Left kidney (tissue), 1 donor: ENCODE measurements at regions not wholly inside any gene's neighbourhood (a gene's known extent, or its start where the extent isn't known, plus 50 kb on each side); places are given as distances from the start of the nearest gene placed in this dataset.
"Not testable (repeated sequence)": the region's sequence is repeated elsewhere in the genome, so short reads cannot be mapped to it uniquely, and the experiment has no call there.

ENCODE experiments used
- DNase-seq: peaks from one replicate; pipeline ENCODE4 v3.0.0-alpha.2; 2013

DNA sequence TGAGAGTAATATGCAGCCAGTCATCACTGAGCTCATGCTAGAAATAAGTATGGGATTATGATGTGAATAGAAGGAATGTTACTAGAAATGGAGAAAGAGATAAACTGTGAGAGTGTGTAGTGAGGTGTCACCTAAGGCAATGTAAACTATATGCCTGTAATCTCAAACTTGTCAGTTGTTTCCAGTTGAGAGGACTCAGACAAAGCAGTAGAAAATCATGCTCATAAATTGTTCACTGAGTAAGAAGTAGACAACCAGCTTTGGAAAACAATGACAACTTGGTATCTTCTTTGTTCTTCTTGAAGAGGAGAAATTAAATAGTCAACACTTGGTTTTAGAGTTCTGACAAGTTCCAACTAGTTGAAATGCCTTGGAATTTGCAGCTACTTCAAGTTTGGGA lies 148.5 kb upstream of the OR4E1 start:
- DNase-seq: no peak

DNA sequence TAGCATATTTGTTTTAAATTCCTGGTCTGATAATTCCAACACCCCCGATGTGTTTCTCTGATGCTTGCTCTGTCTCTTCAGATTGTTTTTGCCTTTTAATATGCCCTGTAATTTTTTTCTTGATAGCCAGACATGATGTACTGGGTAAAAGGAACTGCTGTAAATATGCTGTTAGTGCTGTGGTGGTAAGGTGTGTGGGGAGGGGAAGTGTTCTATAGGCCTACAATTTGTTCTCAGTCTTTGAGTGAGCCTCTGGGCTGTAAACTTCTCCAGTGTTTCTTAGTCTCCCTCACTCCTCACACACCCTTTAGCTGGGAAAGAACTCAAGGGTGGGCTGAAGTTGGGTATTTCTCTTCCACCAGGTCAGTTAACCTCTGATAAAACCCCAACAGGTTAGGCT lies 147.0 kb upstream of the OR4E1 start:
- no peak for DNase-seq

DNA sequence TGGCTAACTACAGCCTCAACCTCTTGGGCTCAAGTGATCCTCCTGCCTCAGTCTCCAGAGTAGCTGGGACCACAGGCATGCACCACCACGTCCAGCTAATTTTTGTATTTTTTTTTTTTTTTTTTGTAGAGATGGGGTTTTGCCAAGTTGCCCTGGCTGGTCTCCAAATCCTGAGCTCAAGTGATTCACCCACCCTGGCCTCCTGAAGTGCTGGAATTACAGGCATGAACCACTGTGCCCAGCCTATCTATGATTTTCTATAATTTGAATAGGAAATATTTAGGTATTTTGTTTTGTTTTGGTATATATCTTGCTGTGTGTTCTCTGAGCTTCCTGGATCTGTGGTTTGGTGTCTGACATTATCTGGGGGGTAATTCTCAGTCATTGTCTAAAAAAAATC lies 146.3 kb upstream of the OR4E1 start:
- DNase-seq: not testable (repeated sequence)

DNA sequence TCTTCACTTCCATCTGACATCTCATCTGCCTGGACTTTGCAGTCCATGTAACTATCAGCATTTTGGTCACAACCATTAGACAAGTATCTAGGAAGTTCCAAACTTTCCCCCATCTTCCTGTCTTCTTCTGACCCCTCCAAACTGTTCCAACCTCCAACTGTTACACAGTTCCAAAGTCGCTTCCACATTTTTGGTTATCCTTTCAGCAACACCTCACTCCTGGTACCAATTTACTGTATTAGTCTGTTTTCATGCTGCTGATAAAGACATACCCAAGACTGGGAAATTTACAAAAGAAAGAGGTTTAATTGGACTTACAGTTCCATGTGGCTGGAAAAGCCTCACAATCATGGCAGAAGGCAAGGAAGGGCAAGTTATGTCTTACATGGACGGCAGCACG lies 143.4 kb upstream of the OR4E1 start:
- DNase-seq: not testable (repeated sequence)

DNA sequence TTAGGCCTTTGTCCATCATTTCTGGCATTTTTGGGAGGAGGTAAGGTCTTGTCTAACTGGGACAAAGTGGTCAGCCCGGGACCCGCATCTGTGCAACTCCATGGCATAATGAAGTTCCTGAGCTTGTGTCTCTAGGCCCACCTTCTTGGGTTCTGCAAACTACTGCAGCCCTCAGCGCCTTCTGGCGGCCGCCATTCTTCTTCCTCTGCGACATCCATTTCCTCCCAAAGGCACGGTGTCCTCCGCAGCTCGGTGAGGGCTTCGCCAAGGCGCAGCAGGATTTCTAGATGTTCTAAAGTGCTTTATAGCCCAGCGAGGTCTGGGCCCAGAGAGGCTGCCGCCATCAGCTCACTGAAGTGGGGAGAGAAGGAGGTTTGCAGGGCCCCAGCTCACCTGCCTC lies 134.4 kb upstream of the OR4E1 start:
- no peak for DNase-seq

DNA sequence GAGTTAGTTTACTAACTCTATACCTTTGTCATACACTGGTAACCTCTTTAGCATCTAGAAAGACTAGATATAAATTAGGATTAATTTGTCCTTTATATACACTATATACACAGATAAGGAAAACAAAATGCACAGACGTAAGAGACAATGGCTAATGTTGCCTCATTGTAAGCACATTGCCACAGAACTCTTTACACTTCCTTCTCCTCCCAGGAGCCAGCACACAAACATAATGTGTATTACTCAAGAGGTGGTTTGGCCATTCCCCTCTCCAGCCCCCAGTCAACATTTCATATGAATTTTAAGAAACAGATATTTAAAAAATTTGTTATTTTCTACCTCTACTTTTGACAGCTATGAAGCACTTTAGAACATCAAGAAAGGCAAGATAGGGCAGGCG lies 131.4 kb upstream of the OR4E1 start:
- no peak for DNase-seq

DNA sequence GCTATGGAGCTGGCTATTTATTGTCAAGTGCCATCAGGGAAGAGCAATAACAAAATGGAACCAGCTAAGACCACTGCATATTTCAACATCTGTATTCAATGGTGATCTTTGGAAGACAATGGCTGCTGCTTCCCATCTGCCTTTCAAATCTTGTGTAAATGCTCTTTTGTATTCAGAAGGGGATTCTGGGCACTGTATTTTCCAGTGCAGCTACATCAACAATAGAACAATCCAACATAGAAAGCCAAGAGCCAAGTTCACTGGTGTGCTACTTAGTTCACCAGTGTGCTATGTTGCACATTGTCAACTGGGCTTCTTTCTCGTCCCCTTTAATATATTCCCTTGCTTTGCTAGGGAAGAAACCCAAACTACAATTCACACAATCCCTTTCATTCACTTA lies 128.8 kb upstream of the OR4E1 start:
- no peak for DNase-seq

DNA sequence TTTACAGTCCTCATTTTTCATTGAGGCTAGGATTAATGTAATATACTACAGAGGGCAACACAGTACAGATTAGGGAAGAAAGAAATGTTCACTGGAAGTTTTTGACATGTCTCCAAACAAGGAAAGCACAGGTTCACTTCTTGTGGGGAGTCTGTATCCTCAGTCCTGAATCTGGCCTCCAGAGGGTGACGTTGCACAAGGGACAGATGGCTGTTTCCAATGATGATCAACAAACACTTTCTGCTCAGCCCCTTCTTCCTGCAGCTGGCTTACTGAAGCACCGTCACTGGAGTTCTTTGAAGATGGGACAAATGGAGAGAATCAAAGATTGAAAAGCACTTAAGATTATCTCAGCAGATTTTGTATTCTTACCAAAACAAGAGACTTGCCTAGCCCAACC lies 123.3 kb upstream of the OR4E1 start:
- DNase-seq: no peak

DNA sequence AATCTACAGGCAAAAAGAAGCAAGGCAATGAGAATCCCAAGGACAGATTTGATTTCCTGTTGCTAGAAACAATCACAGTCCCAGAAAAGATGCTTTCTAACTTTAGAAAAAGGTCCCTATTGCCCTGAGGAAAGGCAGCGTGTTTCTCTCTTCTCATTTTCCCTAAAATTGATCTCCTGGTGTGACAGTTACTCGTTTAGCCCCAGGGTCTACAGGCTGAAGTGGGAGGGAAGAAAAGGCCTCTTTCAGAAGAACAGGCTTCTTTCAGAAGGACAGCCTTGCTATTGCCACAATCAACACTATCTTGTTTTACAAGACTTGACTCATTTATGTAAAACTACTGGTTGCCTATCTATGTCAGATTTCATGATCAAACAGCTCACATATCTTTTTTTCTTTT lies 121.8 kb upstream of the OR4E1 start:
- no peak for DNase-seq

DNA sequence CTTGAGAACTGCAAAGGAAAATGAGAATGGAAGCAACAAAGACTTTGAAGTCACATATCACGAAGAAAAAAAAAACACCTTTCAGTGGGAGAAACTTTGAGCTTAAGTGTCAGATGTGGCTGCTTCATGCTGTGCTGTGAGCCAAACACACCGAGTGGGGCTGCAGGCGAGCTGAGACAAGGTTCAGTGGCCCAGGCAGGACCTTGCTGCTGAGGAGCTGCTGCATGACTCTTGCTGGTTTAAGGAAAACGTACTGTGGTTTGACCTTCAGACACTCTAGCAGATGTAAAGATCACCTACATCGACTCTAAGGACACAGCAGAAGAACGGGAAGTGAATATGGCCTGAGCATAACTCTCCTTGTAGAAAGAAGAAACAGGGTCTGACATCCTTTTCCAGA lies 118.1 kb upstream of the OR4E1 start:
- DNase-seq: no peak

DNA sequence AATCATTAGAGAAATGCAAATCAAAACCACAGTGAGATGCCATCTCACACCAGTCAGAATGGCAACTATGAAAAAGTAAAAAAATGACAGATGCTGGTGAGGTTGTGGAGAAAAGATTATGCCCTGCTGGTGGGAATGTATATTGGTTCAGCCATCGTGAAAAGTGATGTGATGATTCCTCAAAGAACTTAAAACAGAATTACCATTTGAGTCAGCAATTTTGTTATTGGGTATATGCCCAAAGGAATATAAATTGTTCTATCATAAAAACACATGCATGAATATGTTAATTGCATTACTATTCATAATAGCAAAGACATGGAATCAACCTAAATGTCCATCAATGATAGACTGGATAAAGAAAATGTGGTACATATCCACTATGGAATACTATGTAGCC lies 115.1 kb upstream of the OR4E1 start:
- DNase-seq: not testable (repeated sequence)

DNA sequence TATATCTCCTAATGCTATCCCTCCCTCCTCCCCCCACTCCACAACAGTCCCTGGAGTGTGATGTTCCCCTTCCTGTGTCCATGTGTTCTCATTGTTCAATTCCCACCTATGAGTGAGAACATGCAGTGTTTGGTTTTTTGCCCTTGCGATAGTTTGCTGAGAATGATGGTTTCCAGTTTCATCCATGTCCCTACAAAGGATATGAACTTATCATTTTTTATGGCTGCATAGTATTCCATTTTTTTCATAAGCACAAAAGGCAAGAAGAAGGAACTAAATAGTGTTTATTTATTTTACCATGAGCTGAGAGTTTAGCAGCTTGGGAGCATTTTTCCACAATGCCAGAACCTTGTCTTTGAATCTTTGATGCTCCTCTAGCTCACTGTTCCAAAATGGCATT lies 113.6 kb upstream of the OR4E1 start:
- not testable (repeated sequence) for DNase-seq

DNA sequence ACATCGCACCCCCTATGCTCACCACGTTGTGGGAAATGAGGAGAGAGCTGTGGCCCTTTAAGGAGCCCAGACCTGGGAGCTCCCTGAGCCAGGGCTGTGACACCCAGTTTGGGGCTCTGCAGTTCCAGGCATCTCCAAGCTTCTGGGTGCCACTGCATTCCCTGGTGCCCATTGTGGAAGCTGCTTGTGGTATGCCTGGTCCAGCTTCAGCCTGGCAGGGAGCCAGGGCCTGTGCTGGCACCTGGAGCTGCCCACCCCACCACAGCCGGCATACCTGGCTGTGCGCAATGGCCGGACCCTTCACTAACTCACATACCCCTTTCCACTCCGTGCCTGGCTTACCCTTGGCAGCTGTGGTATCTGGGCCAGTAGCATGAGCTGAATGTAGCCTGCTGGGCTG lies 107.9 kb upstream of the OR4E1 start:
- DNase-seq: no peak

DNA sequence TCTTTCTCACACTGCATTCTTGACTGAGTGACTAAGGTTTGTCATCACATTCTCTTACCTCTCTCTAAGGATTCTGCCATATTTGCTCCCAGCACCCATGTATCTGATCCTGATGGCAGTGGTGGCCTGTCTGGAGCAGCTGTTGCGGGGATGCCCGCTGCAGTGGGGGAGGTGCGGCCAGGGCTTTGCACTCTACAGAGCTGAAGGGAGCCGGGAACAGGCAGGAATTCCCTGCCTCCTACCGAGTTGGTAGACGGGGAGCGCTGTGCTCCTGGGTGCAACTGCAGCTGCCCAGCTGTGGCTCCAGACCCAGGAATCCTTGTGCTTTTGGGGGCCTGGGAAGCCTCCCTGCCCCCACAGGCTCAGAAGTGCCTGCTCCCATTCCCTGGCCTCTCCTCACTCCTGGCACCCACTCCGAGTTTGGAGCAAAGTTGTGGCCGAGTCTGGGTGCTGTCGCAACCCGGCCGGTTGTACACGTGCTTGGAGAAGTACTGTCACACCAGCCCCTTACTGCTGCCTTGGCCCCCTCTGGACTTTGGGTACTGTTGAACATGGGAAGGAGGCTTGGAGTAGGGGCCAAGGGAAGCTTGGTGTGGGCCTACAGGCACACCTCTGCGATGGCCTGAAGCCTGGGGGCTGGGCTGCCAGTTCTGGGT lies 106.9 kb upstream of the OR4E1 start:
- DNase-seq: no peak

DNA sequence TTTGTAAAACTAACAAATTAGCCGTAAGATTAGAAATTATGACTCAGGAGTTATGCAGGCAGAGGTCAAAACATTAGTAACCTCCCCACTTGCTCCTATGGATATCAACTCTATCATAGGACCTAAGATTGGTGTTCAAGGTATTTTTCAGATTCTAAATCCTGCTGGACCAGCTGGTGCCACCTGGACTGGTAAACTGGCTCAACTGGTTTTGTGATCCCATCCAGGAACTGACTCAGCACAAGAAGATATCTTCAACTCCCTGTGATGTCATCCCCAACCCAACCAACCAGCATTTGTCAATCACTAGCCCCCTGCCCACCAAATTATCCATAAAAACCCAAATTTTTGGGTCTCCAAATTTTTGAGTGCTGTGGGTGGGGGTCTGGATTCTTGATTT lies 98.1 kb upstream of the OR4E1 start:
- DNase-seq: no peak

DNA sequence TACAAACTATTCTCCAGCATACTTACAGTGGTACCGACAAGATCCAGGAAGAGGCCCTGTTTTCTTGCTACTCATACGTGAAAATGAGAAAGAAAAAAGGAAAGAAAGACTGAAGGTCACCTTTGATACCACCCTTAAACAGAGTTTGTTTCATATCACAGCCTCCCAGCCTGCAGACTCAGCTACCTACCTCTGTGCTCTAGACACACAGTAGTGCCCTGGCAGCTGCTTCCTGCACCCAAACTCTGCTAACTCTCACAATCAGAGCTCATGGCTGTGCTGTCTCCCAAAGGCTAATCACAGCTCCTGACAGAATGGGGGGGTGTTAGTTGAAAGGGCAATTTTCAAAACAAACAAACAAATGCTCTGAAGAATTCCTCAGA lies 95.2 kb upstream of the OR4E1 start:
- no peak for DNase-seq

DNA sequence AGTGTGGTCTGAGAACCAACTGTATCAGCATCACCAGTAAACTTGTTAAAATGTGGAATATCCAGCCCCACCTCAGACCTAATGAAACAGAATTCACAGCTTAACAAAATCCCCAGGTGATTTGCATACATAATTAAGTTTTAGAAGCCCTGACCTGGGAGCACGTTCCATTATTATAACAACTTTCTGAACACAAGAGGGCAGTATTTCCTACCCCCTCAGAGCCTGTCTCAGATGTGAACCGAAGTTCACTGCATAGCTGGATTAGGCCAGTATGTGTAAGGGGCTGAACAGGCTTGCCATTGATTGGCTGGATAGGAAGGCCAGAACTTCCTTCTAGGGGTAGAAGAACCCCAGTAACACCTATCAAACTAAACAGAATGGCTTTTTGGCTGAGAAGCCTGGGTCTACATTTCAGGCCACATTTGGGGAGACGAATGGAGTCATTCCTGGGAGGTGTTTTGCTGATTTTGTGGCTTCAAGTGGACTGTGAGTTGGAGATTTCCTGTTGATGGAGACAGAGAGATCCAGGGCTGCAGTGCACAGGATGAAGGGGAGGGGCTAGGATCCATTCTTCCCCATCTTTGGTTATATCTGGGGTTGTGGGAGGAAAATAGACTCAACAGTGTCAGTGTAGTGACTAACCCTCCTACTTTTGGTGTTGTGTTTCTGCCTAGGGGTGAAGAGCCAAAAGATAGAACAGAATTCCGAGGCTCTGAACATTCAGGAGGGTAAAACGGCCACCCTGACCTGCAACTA lies 94.7 kb upstream of the OR4E1 start:
- peak; percentile 25 for DNase-seq

DNA sequence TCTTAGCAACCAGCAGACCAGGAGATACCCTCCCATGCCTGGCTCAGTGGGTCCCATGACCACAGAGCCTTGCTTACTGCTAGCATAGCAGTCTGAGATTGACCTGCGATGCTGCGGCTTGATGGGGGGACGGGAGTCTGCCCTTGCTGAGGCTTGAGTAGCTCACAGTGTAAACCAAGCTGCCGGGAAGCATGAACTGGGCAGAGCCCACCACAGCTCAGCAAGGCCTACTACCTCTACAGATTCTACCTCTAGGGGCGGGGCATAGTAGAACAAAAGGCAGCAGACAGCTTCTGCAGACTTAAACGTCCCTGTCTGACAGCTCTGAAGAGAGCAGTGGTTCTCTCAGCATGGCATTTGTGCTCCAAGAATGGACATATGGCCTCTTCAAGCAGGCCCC lies 86.7 kb upstream of the OR4E1 start:
- DNase-seq: not testable (repeated sequence)

DNA sequence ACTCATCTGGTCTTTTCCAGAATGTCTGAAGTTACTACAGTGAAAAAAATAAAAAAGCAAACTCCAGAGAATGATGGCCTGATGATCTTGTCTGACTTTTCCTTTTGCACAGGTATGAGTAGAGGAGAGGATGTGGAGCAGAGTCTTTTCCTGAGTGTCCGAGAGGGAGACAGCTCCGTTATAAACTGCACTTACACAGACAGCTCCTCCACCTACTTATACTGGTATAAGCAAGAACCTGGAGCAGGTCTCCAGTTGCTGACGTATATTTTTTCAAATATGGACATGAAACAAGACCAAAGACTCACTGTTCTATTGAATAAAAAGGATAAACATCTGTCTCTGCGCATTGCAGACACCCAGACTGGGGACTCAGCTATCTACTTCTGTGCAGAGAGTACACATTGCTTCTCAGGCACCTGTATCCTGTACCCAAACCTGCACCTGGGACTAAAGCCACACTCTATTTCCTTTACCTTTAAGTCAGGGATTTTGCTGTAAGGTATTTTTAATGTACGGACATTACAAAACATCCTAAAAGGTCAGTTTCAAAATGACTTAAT lies 75.8 kb upstream of the OR4E1 start:
- no peak for DNase-seq

DNA sequence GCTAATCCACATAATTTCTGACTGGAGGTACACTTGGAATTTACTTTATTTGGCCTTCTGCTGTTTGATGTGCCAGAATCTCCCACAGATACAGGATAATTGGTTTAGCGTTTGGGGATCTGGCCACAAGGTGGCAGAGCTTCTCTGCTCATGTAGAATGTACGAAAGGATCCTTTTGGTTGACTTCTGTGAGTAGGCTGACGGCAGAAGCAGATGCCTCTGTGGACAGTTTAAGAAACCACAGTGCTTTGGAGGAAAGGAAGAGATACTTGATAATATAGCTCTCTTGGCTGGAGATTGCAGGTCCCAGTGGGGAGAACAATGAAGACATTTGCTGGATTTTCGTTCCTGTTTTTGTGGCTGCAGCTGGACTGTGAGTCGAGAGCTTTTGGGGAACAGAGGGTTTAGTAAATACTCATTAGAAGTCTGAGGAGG lies 75.3 kb upstream of the OR4E1 start:
- peak; percentile 54 for DNase-seq

DNA sequence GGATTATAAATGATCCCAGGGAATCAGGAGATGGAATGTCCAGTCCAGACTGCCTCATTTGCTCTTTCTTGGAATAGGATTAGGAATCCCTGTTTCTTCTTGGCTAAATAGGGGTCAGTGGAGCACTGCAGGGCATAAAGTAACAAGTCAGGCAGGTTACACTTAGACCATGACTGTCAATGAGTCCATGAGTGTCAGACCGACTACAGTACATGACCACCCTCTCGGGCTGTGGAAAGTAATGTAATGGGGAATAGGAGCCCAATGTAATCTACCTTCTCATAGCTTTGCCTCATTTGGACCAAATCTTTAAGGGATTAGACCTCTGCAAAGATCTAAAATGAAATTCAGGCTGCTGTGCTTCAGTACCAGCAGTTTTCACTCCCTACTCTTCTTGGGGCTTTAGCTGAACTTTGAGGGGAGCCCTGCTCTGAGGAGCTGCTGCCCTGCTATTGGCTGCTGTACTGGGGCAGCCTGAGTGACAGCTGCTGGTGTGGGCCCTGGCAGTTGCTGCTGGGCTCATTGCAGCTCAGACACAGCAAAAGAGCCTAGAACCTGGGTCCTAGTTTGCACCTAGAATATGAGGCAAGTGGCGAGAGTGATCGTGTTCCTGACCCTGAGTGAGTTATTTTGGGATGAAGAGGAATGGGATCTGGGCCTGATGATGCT lies 62.2 kb upstream of the OR4E1 start:
- DNase-seq: no peak

DNA sequence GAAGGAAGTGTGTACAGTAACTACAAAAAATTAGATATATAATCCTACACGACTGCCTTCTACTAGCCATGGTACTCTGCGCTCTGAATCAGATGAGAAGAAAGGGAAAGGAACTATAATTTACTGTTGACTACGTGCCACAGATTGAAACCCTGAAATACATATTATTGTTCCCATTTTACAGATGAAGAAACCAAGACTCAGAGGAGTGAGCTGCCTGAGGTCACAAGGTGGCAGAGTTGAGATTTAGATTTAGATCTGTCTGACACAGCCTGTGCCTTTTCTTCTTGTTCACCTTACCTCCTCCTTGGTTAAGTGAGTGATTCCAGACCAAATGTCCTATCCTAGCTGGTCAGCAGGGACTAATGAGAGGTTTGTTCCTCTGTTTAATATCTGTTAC lies 61.6 kb upstream of the OR4E1 start:
- no peak for DNase-seq

DNA sequence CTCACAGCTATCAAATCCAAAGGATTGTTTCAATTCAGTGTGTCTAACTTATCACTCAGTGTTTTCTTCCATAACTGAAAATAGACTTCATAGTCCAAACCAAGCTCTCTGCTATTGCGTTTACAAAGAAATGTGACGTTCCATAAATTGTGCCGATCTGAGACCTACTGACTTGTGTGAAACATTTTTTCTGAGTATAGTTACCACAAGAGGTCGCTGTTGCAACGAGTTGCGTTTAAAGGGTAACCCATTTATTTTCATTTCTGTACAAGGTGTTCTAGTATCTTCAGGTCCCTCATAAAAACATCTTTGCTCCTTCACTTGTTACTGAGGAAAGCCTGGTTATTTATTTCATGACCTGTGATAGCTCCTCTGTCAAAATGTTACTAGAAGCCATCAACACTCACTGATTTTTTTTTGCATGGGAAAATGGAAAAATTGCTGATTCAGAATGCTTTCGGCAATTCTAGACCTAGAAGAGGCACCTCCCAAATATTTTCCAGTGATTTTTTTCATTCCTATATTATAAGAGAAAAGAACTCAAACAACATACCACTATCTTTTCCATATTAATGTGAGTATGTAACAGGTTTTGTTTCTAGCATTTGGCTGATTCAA lies 60.9 kb upstream of the OR4E1 start:
- DNase-seq: peak; percentile 55
